ENCODE measurements at regions not wholly inside any gene's neighbourhood (a gene's known extent, or its start where the extent isn't known, plus 50 kb on each side); places are given as distances from the start of the nearest gene placed in this dataset.

GRCh38 chr10:47150581-47150980 lies 149.4 kb upstream of the GDF10 start:
- 76% methylated on average over 2 of the region's 3 CpGs for WGBS (ENCODE audit: insufficient coverage)
- H3K27me3 ChIP-seq (ENCODE audit: control insufficient read depth in 2 of 2, insufficient read depth in 2 of 2, low read length in 2 of 2) = no peaks in the 10 kb centered on the region
- no peak for DNase-seq
- H3K36me3 ChIP-seq (replicated peaks in 1 of 2; ENCODE audit: control insufficient read depth in 1 of 2, insufficient read depth in 2 of 2, low read length in 2 of 2) = no peaks in the 10 kb centered on the region
- H3K9ac ChIP-seq (ENCODE audit: insufficient read depth, low read length, poor library complexity, severe bottlenecking) = no peak overlapping the region
- H3K4me1 Mint-ChIP-seq = peaks cover 18% of the 10 kb centered on the region
- H3K36me3 Mint-ChIP-seq = no peaks in the 10 kb centered on the region
- peaks cover 10 to 14% of the 10 kb centered on the region in 2 donors for H3K9me3 ChIP-seq (replicated peaks in 1 of 2; ENCODE audit: control insufficient read depth in 1 of 2, insufficient read depth in 1 of 2, low read length in 2 of 2)
- no peak overlapping the region for H2AFZ ChIP-seq (ENCODE audit: insufficient read depth, low read depth, low read length, poor library complexity, severe bottlenecking)
- peaks cover 0 to 2% (median 0%) of the 10 kb centered on the region in 3 donors for H3K27me3 Mint-ChIP-seq (ENCODE audit: low read depth in 3 of 3)
- H3K79me2 ChIP-seq (ENCODE audit: insufficient read depth, low read length) = no peaks in the 10 kb centered on the region
- intact Hi-C loops (cut with micrococcal nuclease) = no loop called here
- no peaks in the 10 kb centered on the region for H4K20me1 ChIP-seq (ENCODE audit: insufficient read depth, low read length)
- peaks cover 14 to 32% (median 20%) of the 10 kb centered on the region in 7 donors for H3K9me3 Mint-ChIP-seq
- H3K4me2 ChIP-seq (replicated peaks; ENCODE audit: extremely low read depth, low read length, poor library complexity, severe bottlenecking) = no peak overlapping the region
- no peak overlapping the region for H3K27ac Mint-ChIP-seq
- no peak overlapping the region for H3K4me3 ChIP-seq (replicated peaks in 1 of 3; ENCODE audit: low read depth in 2 of 3, low read length in 3 of 3)
- H3K4me1 ChIP-seq (ENCODE audit: control insufficient read depth in 1 of 2, insufficient read depth in 2 of 2, low read length in 2 of 2) = peaks cover 6 to 13% of the 10 kb centered on the region in 2 donors
- no peak overlapping the region for H3K27ac ChIP-seq (ENCODE audit: low read depth in 1 of 2, low read length in 2 of 2)
- no peak for TF ChIP-seq CTCF (IDR thresholded peaks at IDR 0.05)
- no peak overlapping the region for H3K4me3 Mint-ChIP-seq

GRCh38 chr10:47151920-47152319 lies 148.1 kb upstream of the GDF10 start:
- no peak for DNase-seq
- H3K9ac ChIP-seq (ENCODE audit: insufficient read depth, low read length, poor library complexity, severe bottlenecking) = no peak overlapping the region
- no peak for TF ChIP-seq CTCF (IDR thresholded peaks at IDR 0.05)
- H3K36me3 Mint-ChIP-seq = no peaks in the 10 kb centered on the region
- H3K4me3 Mint-ChIP-seq = no peak overlapping the region
- no peak overlapping the region for H3K27ac ChIP-seq (ENCODE audit: low read depth in 1 of 2, low read length in 2 of 2)
- peaks cover 0 to 3% of the 10 kb centered on the region in 2 donors for H3K4me1 ChIP-seq (ENCODE audit: control insufficient read depth in 1 of 2, insufficient read depth in 2 of 2, low read length in 2 of 2)
- no peaks in the 10 kb centered on the region for H3K79me2 ChIP-seq (ENCODE audit: insufficient read depth, low read length)
- WGBS (ENCODE audit: insufficient coverage) = 96% methylated on average over 4 of the region's 6 CpGs
- peaks cover 12 to 18% of the 10 kb centered on the region in 2 donors for H3K9me3 ChIP-seq (replicated peaks in 1 of 2; ENCODE audit: control insufficient read depth in 1 of 2, insufficient read depth in 1 of 2, low read length in 2 of 2)
- intact Hi-C loops (cut with micrococcal nuclease) = no loop called here
- H2AFZ ChIP-seq (ENCODE audit: insufficient read depth, low read depth, low read length, poor library complexity, severe bottlenecking) = no peak overlapping the region
- H4K20me1 ChIP-seq (ENCODE audit: insufficient read depth, low read length) = no peaks in the 10 kb centered on the region
- H3K27me3 ChIP-seq (ENCODE audit: control insufficient read depth in 2 of 2, insufficient read depth in 2 of 2, low read length in 2 of 2) = no peaks in the 10 kb centered on the region
- H3K27me3 Mint-ChIP-seq (ENCODE audit: low read depth in 3 of 3) = peaks cover 0 to 4% (median 0%) of the 10 kb centered on the region in 3 donors
- H3K27ac Mint-ChIP-seq = no peak overlapping the region
- H3K9me3 Mint-ChIP-seq = peaks cover 17 to 31% (median 25%) of the 10 kb centered on the region in 7 donors
- no peak overlapping the region for H3K4me2 ChIP-seq (replicated peaks; ENCODE audit: extremely low read depth, low read length, poor library complexity, severe bottlenecking)
- no peaks in the 10 kb centered on the region for H3K36me3 ChIP-seq (replicated peaks in 1 of 2; ENCODE audit: control insufficient read depth in 1 of 2, insufficient read depth in 2 of 2, low read length in 2 of 2)
- peaks cover 12% of the 10 kb centered on the region for H3K4me1 Mint-ChIP-seq
- no peak overlapping the region for H3K4me3 ChIP-seq (replicated peaks in 1 of 3; ENCODE audit: low read depth in 2 of 3, low read length in 3 of 3)
